ENCODE measurements at regions not wholly inside any gene's neighbourhood (a gene's known extent, or its start where the extent isn't known, plus 50 kb on each side); places are given as distances from the start of the nearest gene placed in this dataset.

DNA sequence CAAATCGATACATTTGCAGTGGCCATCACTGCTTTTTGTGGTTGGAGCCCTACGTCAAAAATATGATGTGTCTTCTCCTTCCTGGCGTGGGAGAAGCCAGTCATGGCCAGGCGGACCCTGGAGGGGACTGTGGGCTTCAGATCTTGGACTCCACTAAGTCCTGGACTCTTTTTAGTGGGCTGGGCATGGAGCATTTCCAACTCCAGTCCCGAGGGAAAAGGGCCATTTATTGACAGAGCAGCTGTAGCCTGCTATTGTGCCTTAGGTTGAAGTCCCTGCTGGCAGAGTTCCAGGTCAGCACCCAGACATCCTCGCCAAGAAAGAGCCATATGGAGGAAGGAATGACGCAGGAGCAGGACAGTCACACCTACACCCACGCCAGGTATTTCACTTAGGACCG lies 179.2 kb upstream of the ZNF507 start:
- TF ChIP-seq EZH2 (optimal IDR thresholded peaks at IDR 0.05; ENCODE audit: low read depth, low read length) (no peak), EZH2phosphoT487 (IDR thresholded peaks at IDR 0.05; ENCODE audit: low read length) (no peak)
- TF ChIP-seq, protein P1, sequence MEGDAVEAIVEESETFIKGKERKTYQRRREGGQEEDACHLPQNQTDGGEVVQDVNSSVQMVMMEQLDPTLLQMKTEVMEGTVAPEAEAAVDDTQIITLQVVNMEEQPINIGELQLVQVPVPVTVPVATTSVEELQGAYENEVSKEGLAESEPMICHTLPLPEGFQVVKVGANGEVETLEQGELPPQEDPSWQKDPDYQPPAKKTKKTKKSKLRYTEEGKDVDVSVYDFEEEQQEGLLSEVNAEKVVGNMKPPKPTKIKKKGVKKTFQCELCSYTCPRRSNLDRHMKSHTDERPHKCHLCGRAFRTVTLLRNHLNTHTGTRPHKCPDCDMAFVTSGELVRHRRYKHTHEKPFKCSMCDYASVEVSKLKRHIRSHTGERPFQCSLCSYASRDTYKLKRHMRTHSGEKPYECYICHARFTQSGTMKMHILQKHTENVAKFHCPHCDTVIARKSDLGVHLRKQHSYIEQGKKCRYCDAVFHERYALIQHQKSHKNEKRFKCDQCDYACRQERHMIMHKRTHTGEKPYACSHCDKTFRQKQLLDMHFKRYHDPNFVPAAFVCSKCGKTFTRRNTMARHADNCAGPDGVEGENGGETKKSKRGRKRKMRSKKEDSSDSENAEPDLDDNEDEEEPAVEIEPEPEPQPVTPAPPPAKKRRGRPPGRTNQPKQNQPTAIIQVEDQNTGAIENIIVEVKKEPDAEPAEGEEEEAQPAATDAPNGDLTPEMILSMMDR (IDR thresholded peaks at IDR 0.05; ENCODE audit: low read length) = no peak
- Histone ChIP-seq H3F3A (ENCODE audit: insufficient read depth, low read length) (no peaks in the 10 kb centered on the region), H2AFZ (ENCODE audit: low read length) (no peak overlapping the region), H3K4me1 (ENCODE audit: low read length) (no peaks in the 10 kb centered on the region), H3K27me3 (replicated peaks; ENCODE audit: insufficient read depth, low read length) (peaks cover 68% of the 10 kb centered on the region), H3K36me3 (replicated peaks; ENCODE audit: insufficient read depth, low read length) (no peaks in the 10 kb centered on the region), H3K9me2 (replicated peaks; ENCODE audit: insufficient read depth, low read length) (no peaks in the 10 kb centered on the region), H3K9ac (ENCODE audit: low read length) (no peak overlapping the region), H3K27ac (ENCODE audit: low read length) (no peak overlapping the region), H4K20me1 (ENCODE audit: insufficient read depth, low read length) (no peaks in the 10 kb centered on the region), H3K9me3 (replicated peaks; ENCODE audit: insufficient read depth, low read length) (no peaks in the 10 kb centered on the region), H3K4me3 (ENCODE audit: low read length) (no peak overlapping the region), H3K4me2 (ENCODE audit: low read depth, low read length) (no peak overlapping the region), H3K79me2 (ENCODE audit: low read length) (no peaks in the 10 kb centered on the region)
- no peak for DNase-seq

DNA sequence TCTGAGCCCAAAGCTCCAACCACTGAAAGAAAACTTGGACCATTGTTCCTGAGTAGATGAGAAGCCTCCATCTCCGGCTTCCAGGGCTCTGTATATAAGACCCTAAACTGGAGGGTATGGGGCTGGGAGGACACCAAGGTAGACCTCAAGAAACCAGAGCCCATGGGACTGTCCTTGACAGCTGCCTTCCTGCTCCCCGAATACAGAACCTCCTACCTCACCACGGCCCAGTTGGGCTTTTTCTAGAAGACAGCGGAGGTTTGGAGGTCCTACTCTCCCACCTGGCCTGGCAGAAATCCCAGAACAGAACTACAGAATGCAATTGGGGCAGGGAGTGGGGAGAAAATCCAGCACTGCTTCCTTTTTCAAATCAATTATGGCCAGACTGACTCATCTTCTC lies 177.3 kb upstream of the ZNF507 start:
- Histone ChIP-seq H3K9me2 (replicated peaks; ENCODE audit: insufficient read depth, low read length) (no peaks in the 10 kb centered on the region), H3K4me1 (ENCODE audit: low read length) (no peaks in the 10 kb centered on the region), H3K9me3 (replicated peaks; ENCODE audit: insufficient read depth, low read length) (no peaks in the 10 kb centered on the region), H3K27ac (ENCODE audit: low read length) (no peak overlapping the region), H3K27me3 (replicated peaks; ENCODE audit: insufficient read depth, low read length) (peaks cover 80% of the 10 kb centered on the region), H2AFZ (ENCODE audit: low read length) (no peak overlapping the region), H3K36me3 (replicated peaks; ENCODE audit: insufficient read depth, low read length) (no peaks in the 10 kb centered on the region), H3K79me2 (ENCODE audit: low read length) (no peaks in the 10 kb centered on the region), H4K20me1 (ENCODE audit: insufficient read depth, low read length) (no peaks in the 10 kb centered on the region), H3K9ac (ENCODE audit: low read length) (no peak overlapping the region), H3K4me2 (ENCODE audit: low read depth, low read length) (no peak overlapping the region), H3K4me3 (ENCODE audit: low read length) (no peak overlapping the region), H3F3A (ENCODE audit: insufficient read depth, low read length) (no peaks in the 10 kb centered on the region)
- DNase-seq = no peak
- TF ChIP-seq EZH2phosphoT487 (IDR thresholded peaks at IDR 0.05; ENCODE audit: low read length) (no peak), EZH2 (optimal IDR thresholded peaks at IDR 0.05; ENCODE audit: low read depth, low read length) (no peak)
- TF ChIP-seq, protein P1 (IDR thresholded peaks at IDR 0.05; ENCODE audit: low read length) = no peak

DNA sequence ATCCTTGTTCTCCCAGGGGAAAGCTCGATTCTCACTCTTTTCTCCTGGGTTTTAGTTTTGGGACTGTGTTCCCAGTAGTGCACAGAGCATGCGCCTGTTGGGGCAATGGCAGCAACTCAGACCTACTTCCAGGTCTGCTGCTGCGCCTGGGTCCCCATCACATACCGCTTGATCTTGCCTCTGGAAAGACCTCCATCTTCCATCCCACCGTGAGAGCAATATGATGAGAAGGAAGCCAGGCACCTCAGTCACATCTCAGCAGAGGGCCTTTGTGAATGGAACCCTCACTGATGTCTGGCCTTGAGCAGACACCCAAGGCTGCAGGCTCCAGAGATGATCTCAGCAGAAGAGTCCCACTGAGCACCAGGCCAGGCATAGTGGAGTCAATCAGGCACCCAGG lies 176.8 kb upstream of the ZNF507 start:
- Histone ChIP-seq H2AFZ (ENCODE audit: low read length) (no peak overlapping the region), H3F3A (ENCODE audit: insufficient read depth, low read length) (no peaks in the 10 kb centered on the region), H3K9ac (ENCODE audit: low read length) (no peak overlapping the region), H3K9me2 (replicated peaks; ENCODE audit: insufficient read depth, low read length) (no peaks in the 10 kb centered on the region), H3K27me3 (replicated peaks; ENCODE audit: insufficient read depth, low read length) (peaks cover 77% of the 10 kb centered on the region), H3K36me3 (replicated peaks; ENCODE audit: insufficient read depth, low read length) (no peaks in the 10 kb centered on the region), H3K79me2 (ENCODE audit: low read length) (no peaks in the 10 kb centered on the region), H3K9me3 (replicated peaks; ENCODE audit: insufficient read depth, low read length) (no peaks in the 10 kb centered on the region), H3K27ac (ENCODE audit: low read length) (no peak overlapping the region), H3K4me3 (ENCODE audit: low read length) (no peak overlapping the region), H3K4me1 (ENCODE audit: low read length) (no peaks in the 10 kb centered on the region), H4K20me1 (ENCODE audit: insufficient read depth, low read length) (no peaks in the 10 kb centered on the region), H3K4me2 (ENCODE audit: low read depth, low read length) (no peak overlapping the region)
- no peak for DNase-seq
- TF ChIP-seq, protein P1 (IDR thresholded peaks at IDR 0.05; ENCODE audit: low read length) = no peak
- TF ChIP-seq EZH2 (optimal IDR thresholded peaks at IDR 0.05; ENCODE audit: low read depth, low read length) (no peak), EZH2phosphoT487 (IDR thresholded peaks at IDR 0.05; ENCODE audit: low read length) (no peak)

All from MM.1S (cell line).